Nephron progenitor cell (in vitro differentiated cells): ENCODE measurements at regions not wholly inside any gene's neighbourhood (a gene's known extent, or its start where the extent isn't known, plus 50 kb on each side); places are given as distances from the start of the nearest gene placed in this dataset.

Experiments
- DNase-seq: peaks from one replicate; pipeline ENCODE4 v3.0.0; 2021
- H3K27ac Mint-ChIP-seq: 2 replicates; pipeline ENCODE4 v1.8.0; 2021; ENCODE audit warnings: mild to moderate bottlenecking, moderate library complexity, mixed read lengths
- H3K27me3 Mint-ChIP-seq: 2 replicates; pipeline ENCODE4 v1.8.0; 2021; ENCODE audit warnings: mild to moderate bottlenecking, low read depth, mixed read lengths; ENCODE audit not compliant: poor library complexity
- H3K36me3 Mint-ChIP-seq: 2 replicates; pipeline ENCODE4 v1.8.0; 2021; ENCODE audit warnings: low read depth, mixed read lengths
- H3K4me1 Mint-ChIP-seq: 2 replicates; pipeline ENCODE4 v1.8.0; 2021; ENCODE audit warnings: mixed read lengths
- H3K4me3 Mint-ChIP-seq: 2 replicates; pipeline ENCODE4 v1.8.0; 2021; ENCODE audit warnings: mild to moderate bottlenecking, moderate library complexity, mixed read lengths
- H3K9me3 Mint-ChIP-seq: 2 replicates; pipeline ENCODE4 v1.8.0; 2021; ENCODE audit warnings: mild to moderate bottlenecking, moderate library complexity, mixed read lengths
- TF ChIP-seq, protein P1 (sequence below): fragments of 200-600 bp; sonication (generic); IDR thresholded peaks from 2 replicates; pipeline ENCODE4 v1.5.0; 2021; ENCODE audit warnings: antibody characterized with exemption

DNA sequence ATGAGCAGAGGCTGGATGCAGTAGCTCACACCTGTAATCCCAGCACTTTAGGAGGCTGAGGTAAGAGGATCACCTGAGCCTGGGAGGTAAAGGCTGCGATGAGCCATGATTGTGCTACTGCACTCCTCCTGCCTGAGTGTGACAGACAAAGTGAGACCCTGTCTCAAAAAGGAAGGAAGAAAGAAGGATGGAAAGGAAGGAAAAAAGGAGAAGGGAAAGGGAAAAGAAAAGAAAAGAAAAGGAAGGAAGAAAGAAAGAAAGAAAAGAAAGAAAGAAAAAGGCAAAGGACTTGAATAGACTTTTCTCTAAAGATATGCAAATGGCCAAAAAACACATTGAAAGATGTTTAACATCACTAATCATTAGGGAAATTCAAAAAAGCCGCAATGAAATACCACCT lies 215.3 kb upstream of the MYLIP start:
- TF ChIP-seq, protein P1, sequence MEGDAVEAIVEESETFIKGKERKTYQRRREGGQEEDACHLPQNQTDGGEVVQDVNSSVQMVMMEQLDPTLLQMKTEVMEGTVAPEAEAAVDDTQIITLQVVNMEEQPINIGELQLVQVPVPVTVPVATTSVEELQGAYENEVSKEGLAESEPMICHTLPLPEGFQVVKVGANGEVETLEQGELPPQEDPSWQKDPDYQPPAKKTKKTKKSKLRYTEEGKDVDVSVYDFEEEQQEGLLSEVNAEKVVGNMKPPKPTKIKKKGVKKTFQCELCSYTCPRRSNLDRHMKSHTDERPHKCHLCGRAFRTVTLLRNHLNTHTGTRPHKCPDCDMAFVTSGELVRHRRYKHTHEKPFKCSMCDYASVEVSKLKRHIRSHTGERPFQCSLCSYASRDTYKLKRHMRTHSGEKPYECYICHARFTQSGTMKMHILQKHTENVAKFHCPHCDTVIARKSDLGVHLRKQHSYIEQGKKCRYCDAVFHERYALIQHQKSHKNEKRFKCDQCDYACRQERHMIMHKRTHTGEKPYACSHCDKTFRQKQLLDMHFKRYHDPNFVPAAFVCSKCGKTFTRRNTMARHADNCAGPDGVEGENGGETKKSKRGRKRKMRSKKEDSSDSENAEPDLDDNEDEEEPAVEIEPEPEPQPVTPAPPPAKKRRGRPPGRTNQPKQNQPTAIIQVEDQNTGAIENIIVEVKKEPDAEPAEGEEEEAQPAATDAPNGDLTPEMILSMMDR, result no peak
- H3K27ac Mint-ChIP-seq, result no peak overlapping the region
- H3K27me3 Mint-ChIP-seq, result peaks cover 3% of the 10 kb centered on the region
- DNase-seq, result no peak
- peaks cover 43% of the 10 kb centered on the region for H3K4me1 Mint-ChIP-seq
- no peaks in the 10 kb centered on the region for H3K36me3 Mint-ChIP-seq
- H3K9me3 Mint-ChIP-seq, result peaks cover 4% of the 10 kb centered on the region
- H3K4me3 Mint-ChIP-seq, result no peak overlapping the region

DNA sequence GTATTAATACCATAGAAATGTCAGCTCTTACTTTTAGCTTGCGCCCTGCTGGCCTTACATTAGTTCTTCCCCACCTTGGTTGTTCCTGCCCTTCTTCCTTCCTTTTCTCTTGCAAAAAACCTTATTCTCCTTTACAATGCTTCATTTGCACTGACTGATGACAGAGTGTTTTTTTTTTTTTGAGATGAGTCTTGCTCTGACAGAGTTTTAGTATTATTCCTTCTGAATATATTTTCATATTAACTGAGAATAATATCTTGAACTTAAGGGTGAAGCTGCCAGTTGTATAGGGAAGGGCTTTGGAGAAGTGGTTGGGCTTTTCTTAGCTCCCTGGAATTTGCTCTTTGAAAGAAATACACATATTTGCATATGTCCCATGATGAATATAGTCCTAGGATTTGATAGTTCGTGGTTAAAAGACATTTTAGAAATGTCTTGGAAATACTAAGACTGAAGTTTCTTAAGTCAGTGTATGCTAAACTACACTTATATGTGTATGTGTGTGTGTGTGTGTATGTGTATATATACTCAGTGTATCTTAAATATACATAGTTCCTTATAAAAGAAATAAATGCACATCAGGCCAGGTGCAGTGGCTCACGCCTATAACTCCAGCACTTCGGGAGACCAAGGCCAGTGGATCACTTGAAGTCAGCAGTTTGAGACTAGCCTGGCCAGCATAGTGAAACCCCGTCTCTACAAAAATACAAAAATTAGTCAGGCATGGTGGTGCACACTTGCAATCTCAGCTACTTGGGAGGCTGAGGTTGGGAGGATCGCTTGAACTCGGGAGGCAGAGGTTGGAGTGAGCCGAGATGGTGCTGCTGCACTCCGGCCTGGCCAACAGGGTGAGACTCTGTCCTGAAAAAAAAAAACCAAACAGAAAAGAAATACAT lies 216.1 kb upstream of the MYLIP start:
- DNase-seq, result no peak
- Mint-ChIP-seq H3K4me3 (no peak overlapping the region), H3K27ac (no peak overlapping the region), H3K4me1 (peaks cover 51% of the 10 kb centered on the region), H3K36me3 (no peaks in the 10 kb centered on the region), H3K9me3 (peaks cover 4% of the 10 kb centered on the region), H3K27me3 (peaks cover 3% of the 10 kb centered on the region)
- TF ChIP-seq, protein P1, result no peak

DNA sequence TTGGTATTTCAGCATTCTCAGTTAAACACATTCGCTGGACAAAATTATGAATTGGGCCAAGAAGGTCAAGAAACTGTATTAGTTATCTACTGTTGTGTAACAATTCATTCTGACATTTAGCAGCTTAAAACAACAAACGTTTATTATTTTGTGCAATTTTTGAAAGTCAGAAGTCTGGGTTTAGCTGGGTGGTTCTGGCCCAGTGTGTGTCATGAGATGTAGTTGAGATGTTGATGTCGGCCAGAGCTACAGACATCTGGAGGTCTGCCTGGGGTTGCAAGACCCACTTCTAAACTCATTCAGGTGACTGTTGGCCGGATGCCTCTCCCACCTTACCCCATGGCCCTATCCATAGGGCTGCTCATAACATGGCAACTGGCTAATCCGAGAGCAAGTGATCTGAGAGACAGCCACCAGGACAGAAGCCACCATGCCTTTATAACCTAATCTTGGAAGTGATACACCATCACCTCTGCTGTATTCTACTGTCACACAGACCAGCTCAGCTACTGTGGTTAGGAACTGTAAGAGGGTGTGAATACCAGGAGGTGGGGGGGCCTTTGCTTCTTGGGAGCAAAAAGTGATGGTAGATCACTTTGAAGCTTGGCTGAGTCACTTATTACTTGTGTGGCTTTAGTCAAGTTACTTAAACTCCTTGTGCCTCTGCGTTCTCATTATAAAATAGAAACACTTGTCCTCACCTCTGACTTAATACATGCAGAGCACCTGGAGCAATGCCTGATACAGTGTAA lies 217.0 kb upstream of the MYLIP start:
- no peaks in the 10 kb centered on the region for H3K27me3 Mint-ChIP-seq
- DNase-seq, result no peak
- no peak overlapping the region for H3K4me3 Mint-ChIP-seq
- H3K36me3 Mint-ChIP-seq, result no peaks in the 10 kb centered on the region
- TF ChIP-seq, protein P1, result no peak
- peaks cover 2% of the 10 kb centered on the region for H3K9me3 Mint-ChIP-seq
- no peak overlapping the region for H3K27ac Mint-ChIP-seq
- peaks cover 56% of the 10 kb centered on the region for H3K4me1 Mint-ChIP-seq

DNA sequence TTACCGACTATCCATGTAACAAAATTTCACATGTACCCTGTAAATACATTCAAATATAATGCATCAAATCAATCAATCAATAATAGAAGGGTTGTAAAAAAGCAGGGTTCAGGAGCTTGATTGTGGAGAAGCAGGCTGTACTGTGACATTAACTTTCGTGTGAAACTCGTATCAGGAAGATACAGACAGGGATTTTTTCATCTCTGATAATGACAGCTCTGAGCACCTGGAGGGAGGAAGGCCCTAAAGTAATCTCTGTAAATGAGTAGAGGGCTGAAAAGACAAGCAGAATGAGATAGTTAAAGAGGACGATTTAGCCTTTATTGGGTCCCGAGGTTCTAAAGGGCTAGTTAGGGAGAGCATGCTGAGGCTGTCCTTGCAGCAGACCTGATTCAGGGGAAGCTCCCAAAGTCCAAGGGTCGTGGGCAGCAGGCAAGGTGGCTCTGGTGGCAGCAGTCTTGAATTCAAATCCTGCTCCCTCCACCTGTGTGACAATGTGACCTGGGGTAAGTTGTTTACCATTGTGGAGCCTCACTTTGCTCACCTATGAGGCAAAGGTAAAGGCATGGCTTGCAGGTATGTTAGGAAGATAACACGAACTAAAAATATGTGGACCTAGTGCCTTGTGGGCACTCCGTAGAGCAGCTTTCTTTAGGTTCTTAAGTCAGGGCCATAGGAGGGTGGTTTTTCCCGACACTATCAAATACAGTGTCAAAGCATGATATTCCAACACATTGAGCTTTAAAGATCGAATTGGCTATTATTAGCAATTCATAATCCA lies 219.4 kb upstream of the MYLIP start:
- Mint-ChIP-seq H3K36me3 (no peaks in the 10 kb centered on the region), H3K4me3 (no peak overlapping the region), H3K9me3 (no peaks in the 10 kb centered on the region), H3K27me3 (peaks cover 6% of the 10 kb centered on the region), H3K4me1 (peaks cover 62% of the 10 kb centered on the region), H3K27ac (no peak overlapping the region)
- TF ChIP-seq, protein P1, result no peak
- no peak for DNase-seq

DNA sequence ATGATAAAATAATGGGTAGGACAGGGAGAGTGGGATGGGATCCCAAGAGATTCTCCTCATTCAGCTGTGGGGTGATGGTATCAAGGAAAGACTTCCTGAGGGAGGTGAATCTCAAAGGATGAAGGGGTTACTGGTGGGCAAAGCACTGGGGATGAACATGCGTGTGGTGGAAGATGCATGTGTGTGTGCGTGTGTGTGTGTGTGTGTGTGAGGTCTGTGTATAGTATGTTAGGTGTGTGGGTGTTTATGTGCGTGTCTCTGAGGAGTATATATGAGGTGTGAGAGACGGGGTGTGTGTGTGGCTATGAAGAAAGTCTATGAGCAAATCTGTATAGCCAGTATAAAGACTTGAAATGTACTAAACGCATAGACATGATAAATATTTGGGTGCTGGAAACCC lies 220.0 kb upstream of the MYLIP start:
- H3K9me3 Mint-ChIP-seq, result no peaks in the 10 kb centered on the region
- TF ChIP-seq, protein P1, result no peak
- H3K4me1 Mint-ChIP-seq, result peaks cover 67% of the 10 kb centered on the region
- H3K27ac Mint-ChIP-seq, result no peak overlapping the region
- peaks cover 6% of the 10 kb centered on the region for H3K27me3 Mint-ChIP-seq
- DNase-seq, result no peak
- H3K36me3 Mint-ChIP-seq, result no peaks in the 10 kb centered on the region
- no peak overlapping the region for H3K4me3 Mint-ChIP-seq
